ENCODE measurements at regions not wholly inside any gene's neighbourhood (a gene's known extent, or its start where the extent isn't known, plus 50 kb on each side); places are given as distances from the start of the nearest gene placed in this dataset.

- no peak for DNase-seq
These were observed 146.7 kb upstream of the PTPN1 start for GRCh38 chr20:50363479-50363878.

GRCh38 chr20:50364542-50364941 lies 145.6 kb upstream of the PTPN1 start:
- DNase-seq: no peak

GRCh38 chr20:50366270-50367103 lies 143.7 kb upstream of the PTPN1 start:
- no peak for DNase-seq

DNA sequence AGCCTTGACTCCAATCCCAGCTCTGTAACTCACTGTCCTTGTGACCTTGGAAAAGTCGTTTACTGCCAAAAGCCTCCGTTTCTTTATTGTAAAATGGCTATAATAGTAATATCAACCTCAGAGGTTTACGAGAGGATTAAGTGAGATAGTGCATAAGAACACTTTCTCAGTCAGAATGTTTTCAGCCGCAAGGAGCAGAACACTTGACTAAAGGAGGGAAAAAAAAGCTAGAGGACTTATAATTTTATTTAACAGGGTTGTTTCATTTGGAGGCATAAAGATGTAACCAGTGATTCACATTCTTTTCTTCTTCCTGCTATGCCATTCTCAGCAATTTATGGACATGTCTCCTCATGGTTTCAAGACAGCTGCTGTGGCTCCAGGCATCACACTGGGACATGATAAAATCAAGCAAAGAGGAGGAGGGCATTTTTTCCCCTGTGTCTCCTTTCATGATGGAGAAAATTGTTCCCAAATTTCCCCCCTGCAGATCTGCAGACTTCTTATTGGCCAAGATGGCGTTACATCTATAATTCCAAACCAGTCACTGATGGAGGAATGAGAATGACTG lies 143.0 kb upstream of the PTPN1 start:
- no peak for DNase-seq

DNA sequence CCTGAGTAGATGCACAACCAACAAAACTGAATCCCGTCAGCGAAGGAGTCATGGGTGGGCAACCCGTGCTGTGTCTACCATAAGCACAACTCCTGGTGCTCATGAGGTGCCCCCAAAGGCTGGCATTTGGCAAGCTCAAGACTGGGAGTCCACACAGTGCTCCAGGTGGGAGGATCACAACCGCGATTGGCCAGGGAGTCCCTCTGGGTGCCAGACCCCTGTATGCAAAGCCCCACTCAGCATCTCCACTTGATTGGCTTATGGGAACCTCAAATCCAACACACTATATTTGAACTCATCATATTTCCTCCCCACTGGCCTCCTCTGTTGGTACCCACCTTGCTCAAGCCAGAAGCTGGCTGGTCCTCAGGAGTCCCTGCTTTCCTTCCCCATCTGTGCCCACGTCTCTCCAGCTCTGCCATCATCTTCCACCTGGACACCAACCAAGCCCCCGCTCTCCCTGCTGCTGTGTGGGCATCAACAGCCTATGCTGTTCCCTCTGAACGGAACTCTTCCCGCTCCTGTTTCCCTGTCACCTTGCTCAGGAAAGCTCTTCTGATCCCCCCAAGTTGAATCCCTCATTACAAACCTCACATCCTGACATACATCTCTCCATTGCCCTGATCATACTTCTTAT lies 142.3 kb upstream of the PTPN1 start:
- DNase-seq: no peak

GRCh38 chr20:50368386-50368785 lies 141.8 kb upstream of the PTPN1 start:
- no peak for DNase-seq

DNA sequence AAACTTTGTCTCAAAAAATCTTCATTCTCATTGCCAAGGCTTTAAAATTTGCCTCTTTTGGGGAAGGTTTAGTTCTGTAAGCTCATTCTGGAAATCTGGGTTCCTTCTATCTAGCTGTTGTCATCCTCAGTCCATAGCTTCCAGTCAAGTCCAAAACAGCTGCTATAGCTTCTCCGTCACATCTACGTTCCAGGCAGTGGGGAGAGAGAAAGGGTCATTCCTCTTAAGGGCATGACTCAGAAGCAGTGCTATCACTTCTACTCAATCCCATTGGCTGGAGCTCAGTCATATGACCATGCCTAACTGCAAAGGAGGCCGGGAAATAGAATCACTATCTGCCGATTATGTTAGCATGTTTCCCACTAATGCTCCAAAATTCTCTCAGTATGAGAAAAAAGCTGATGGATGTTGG lies 141.4 kb upstream of the PTPN1 start:
- no peak for DNase-seq

DNA sequence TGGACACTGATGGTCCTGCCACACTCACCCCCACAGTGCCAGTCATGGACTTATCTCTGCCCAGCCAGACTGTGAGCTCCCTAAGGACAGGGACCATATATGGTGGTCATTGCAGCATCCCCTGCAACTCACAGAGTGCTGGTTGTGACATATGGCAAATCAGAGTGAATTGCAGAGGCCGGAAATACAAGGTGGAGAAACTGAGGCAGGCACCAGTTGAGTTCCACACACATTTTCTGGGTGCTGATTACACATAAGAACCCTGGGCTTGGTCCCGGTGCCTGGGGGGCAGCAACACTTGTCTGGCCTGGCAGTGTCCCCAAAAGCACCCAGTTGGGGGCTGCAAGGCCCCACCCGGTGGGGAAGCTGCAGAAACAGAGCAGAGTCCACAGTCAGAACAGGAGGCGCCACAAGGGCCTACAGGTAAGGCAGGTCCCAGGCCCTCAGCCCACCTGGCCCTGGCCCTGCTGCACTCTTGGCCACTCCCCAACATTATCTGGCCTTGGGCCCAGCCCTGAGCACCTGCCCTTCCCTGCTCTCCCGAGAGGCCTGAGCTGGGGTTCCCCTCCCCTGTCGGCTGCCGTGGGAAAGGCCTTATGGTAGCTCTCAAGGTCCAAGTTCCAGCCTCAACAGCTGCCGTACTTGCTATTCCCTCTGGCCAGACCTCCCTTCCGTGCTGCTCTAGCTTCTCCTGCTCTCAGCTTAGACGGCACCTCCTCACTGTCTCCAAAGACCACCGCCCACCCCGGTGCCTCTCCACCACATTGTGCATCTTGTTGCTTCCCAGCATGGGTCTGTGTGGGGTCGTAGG lies 140.8 kb upstream of the PTPN1 start:
- DNase-seq: no peak

GRCh38 chr20:50370036-50370566 lies 140.1 kb upstream of the PTPN1 start:
- DNase-seq: no peak

GRCh38 chr20:50371878-50372769 lies 138.1 kb upstream of the PTPN1 start:
- no peak for DNase-seq

GRCh38 chr20:50372770-50373088 lies 137.5 kb upstream of the PTPN1 start:
- peak; percentile 88 for DNase-seq

GRCh38 chr20:50373674-50374286 lies 136.4 kb upstream of the PTPN1 start:
- DNase-seq: no peak

GRCh38 chr20:50374541-50375078 lies 135.6 kb upstream of the PTPN1 start:
- no peak for DNase-seq

DNA sequence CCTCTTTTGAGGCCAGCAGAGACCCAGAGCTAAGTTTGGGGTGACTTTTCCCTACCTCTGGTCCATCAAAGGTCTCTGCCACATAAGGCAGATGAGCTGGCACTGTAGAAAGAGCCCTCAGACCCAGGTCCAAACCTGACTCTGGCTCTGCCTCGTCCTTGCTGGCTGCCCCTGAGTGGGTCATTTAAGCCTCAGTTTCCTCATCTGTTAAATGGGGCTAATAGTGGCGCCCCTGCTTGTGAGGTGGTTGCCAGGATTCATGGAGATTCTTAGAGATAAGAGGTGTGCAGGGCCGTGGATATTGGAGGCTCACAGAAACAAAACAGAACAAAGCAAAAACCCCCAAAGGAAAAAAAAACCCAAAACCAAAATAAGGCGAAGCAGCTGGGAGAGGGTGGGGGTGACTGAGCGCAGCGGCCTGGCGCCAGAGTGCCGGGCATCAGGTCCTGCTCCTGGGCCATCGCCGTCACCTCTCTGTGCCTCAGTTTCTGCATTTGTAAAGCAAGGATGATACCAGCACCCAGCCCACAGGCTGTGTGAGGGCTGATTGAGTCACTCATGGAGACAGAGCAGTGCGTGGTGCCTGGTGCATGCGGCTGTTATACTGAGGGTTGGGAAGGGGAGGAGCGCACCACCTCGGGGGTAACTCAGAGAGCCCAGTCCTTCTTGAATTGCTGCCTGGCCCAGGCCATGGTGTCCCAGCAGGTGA lies 133.8 kb upstream of the PTPN1 start:
- no peak for DNase-seq

DNA sequence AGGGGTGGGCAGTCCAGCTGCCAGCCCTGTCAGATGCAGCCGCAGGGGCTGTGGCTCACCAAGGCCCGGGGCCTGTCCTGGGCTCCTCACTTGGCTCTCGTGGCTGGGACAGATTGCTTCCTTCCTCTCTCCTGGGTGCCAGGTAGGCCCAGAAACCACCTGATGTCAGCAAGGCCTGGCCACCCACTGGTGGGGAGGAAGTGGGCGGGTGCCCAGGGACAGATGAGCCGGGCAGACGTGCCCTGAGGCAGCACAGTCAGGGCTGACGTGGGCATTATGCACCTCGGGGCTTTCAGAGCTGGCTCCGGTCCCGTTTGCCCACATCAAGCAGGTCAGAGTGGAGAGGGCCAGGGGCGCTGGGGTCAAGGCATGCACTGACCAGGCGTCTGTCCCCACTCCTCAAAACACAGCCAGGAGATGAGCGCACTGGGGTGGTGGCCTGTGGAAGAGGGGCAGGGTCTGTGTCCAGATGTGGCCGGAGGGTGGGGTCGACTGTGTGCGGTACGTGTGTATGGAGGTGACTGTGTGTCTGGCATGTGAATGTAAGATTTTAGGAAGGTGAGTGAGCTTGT lies 133.2 kb upstream of the PTPN1 start:
- no peak for DNase-seq

- DNase-seq: no peak
These were observed 131.8 kb upstream of the PTPN1 start for GRCh38 chr20:50378170-50379000.

GRCh38 chr20:50379049-50379990 lies 130.9 kb upstream of the PTPN1 start:
- no peak for DNase-seq

All from islet precursor cell (in vitro differentiated cells).